Nucleus accumbens (tissue), 56 donors: ENCODE measurements at regions not wholly inside any gene's neighbourhood (a gene's known extent, or its start where the extent isn't known, plus 50 kb on each side); places are given as distances from the start of the nearest gene placed in this dataset.

Experiments used
- DNase-seq, 56 donors: peaks; one replicate each; lab custom pipeline; 2025; lab: John Stamatoyannopoulos, UW

DNA sequence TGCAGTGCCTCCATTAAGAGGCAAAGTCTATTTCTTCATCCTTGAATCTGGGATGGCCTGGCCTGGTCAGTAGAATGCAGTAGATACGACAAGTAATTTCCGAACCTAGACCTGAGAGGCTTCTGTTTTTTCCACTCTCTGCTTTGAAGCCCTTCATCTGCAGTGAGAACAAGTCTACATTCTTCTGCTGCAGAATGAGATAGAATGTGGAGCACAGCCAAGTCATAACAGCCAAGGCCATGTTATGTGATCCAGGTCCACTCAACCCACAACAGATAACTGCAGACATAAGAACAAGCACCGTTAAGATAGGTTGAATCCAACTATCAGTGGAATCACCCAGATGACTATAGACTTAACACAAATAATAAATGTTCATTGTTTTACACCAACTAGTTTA is 1297.7 kb downstream of the C4orf33 start:
- DNase-seq: no peak

DNA sequence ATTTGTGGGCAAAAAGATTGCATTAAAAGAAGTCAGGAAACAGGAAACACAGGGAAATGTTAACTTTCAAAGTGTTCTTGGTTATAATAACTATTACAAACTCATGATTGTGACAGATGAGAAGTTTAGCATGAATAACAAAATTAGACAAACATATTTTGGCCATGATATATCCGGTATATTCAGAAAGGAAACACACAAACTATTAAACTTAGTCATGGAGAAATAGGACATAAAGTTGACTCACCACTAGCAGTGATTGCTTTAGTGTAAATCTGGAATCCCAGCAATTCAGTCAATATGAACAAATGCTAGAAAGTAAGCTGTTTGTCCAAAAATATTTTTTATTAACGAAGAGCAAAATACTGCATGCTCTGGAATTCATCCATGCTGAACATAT is 1299.9 kb downstream of the C4orf33 start:
- DNase-seq: no peak

DNA sequence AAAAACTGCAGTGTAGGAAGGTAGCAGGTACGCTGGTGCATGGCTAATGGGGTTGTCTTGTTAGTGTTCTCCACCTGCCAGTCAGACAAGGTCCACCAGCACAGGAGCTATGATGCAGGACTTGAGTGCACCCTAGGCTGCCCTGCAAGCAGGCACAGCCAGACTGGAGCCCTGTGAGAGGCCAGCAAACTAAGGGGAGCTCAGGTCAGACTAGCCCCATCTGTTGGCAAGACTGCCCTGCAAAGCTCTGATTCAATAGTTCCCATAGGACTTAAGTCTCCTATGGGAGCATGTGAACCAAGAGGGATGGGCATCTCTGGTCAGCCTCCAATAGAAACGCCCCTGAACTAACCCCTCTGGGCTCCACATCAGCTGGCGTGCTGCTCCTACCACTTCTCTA is 1307.3 kb downstream of the C4orf33 start:
- no peak for DNase-seq

DNA sequence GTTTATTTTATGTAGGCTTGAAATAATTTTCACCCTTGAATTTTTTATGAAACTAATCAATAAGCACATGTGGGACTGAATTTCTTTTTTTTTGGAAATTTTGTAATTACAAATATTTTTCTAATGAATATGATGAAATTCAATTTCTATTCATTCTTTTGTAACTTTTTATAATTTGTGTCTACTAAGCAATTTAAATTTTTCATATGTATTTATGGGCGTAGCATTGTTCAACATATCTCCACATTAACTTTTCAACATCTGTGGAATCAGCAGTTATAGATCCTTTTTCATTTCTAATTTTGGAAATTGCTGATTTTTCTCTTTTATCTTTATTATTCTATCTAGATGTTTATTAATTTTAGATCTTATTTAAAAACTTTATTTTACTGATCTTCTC is 1320.3 kb downstream of the C4orf33 start:
- DNase-seq: no peak

GRCh38 chr4:130419211-130419975 is 1323.4 kb downstream of the C4orf33 start:
- DNase-seq: no peak

GRCh38 chr4:130422261-130422660 is 1326.3 kb downstream of the C4orf33 start:
- DNase-seq: no peak

GRCh38 chr4:130424211-130424610 is 1328.3 kb downstream of the C4orf33 start:
- no peak for DNase-seq

- DNase-seq: no peak
Measured at GRCh38 chr4:130432289-130432688, 1336.3 kb downstream of the C4orf33 start.

- DNase-seq: no peak
Measured at GRCh38 chr4:130449741-130450140, 1353.8 kb downstream of the C4orf33 start.

DNA sequence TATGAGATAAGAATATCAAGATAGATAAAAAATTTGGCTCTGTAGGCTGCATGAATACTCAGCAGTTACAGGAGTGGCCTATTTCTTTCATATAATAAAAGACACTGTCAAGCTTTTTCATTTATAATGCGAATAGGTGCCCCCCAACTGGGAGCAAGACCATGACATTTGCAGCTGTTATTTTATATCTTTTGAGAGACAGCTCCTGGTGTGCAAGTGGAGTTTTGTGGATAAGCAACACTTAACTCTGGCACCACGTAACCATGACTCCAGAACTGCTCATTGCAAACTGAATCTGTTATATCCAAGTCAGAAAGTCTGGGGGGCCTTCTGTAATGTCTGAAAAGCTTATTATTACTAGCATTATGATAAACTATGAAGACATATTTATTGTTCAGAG is 1372.4 kb downstream of the C4orf33 start:
- no peak for DNase-seq

DNA sequence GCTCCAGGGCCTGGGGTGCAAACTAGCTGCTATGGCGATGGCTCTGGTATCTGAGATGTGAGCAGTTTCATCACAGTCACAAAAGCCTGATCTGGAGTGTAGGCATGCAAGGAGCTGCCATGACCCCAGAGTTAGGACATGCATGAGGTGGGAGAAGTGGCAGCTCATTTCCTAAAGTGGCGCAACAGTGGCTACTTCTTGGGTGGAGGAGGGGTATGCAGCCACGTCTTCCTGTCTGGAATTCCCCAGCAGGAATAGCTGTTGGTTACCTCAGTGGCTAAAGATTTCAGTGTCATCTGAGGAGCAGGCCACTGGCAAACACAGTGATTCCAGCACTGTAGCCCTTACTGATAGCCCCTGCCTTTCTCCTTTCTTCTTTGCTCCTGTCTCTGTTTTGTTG is 1382.5 kb downstream of the C4orf33 start:
- DNase-seq: no peak

DNA sequence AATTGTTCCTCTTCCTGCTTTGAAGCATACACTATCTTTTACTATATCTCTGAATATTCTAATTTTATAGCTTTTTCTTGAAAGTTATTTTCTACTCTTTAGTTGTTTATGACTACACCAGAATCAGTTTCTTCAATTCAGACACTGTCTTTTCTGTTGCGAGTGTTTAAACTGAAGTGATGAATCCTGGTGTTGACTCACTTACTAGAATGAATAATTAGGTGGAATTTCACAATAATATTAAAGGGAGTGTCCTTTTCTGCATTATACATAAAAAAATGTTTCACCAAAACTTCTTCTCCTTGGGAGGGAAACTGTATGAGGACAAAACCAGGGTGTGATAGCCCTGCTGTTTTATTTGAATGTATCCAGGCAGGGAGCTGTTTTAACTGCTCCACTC is 1383.1 kb downstream of the C4orf33 start:
- no peak for DNase-seq

DNA sequence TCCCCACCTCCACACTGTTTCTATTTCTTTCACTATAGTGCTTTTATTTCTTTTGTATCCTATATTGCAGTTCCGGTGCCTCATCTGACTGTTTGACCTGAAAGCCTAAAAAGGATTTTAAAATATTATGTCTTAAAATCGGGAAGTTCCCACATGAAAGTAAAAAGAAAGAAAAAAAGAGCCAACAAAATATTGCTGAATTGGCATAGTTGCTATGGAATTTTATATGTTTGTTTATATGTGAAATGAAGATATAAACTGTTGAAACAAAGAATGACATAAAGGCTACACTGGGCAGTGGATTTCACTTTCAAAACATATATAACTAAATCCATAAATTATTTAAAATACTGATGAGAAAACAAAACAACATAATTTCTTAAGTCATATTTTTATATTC is 1383.7 kb downstream of the C4orf33 start:
- no peak for DNase-seq

- DNase-seq: no peak
Measured at GRCh38 chr4:130484826-130485225, 1388.9 kb downstream of the C4orf33 start.

- no peak for DNase-seq
Measured at GRCh38 chr4:130485371-130485770, 1389.4 kb downstream of the C4orf33 start.

GRCh38 chr4:130486186-130486585 is 1390.2 kb downstream of the C4orf33 start:
- DNase-seq: no peak

GRCh38 chr4:130486841-130487240 is 1390.9 kb downstream of the C4orf33 start:
- DNase-seq: no peak

DNA sequence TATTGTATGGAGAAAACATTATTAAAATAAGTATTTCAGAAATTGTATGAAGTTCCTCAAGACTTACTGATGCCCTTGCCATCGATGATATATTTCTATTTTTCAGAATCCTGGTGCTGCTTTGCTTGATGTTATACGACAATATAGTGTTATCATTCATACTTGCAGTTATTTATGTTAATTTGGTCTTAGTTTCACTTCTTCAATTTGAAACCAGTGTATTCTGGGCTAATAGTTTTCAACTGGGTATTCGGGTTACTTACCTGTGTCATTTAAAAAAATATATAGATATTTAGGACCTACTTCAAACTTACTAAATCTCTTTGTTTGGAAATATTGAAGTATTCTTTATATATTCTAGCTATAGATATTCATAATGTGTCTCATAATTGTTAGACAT is 1414.7 kb downstream of the C4orf33 start:
- DNase-seq: no peak

- DNase-seq: no peak
Measured at GRCh38 chr4:130511776-130512175, 1415.8 kb downstream of the C4orf33 start.

GRCh38 chr4:130524057-130524456 is 1428.1 kb downstream of the C4orf33 start:
- no peak for DNase-seq

DNA sequence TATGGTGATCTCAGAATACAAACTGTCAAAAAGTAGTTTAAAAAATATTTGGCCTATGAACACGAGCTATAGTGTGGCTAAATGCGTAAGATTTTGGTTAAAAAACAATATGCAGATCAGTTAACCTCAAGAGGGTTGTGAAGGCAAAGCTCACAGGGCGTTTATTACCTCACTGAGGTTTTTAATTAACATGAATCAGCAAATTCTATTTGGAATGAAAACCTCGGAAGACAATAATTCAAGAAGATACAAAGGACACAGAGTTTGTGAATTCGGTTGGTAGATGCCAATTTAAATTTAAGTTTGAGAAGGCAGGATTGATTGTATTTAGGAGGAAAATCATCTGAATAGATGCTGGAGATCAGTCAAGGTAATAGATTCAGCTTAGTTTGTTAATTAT is 1434.6 kb downstream of the C4orf33 start:
- DNase-seq: no peak

DNA sequence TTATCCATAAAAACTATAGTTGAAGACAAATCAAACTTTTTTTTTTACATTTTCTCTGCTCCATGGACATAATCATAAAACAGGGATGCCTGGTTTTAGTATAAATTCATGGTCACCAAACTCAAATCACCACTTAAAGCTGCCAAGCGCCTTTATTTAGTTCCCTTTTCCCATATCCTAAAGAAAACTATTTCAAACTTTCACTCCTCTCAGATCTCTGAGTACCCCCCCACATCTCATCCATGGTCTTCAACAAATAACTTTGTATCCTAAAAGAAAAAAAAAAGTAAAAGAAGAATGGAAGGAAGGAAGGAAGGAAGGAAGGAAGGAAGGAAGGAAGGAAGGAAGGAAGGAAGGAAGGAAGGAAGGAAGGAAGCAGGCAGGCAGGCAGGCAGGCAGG is 1438.7 kb downstream of the C4orf33 start:
- no peak for DNase-seq

DNA sequence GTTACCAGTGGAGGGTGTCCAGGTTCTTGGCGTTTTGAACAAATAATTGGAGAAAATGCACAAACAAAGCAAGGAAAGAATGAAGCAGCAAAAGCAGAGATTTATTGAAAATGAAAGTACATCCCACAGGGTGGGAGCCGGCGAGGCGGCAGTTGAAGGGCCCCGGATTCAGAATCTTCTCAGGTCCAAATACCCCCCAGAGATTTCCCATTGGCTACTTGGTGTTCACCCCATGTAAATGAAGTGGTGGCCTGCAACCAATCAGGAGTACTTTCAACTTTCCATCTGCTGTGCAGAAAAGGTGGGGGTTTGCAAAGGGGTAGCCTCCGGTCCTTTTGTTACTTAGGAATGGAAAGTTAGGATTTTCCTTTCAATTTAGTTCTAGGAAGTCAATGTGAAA is 1447.0 kb downstream of the C4orf33 start:
- no peak for DNase-seq
